GM21717 (cell line): ENCODE measurements at regions not wholly inside any gene's neighbourhood (a gene's known extent, or its start where the extent isn't known, plus 50 kb on each side); places are given as distances from the start of the nearest gene placed in this dataset.

Experiments
- ATAC-seq: cut with Tn5 transposase; IDR thresholded peaks from one replicate; pipeline ENCODE4 v1.9.1; 2021; ENCODE audit warnings: mild to moderate bottlenecking, moderate library complexity; ENCODE audit not compliant: unreplicated experiment

DNA sequence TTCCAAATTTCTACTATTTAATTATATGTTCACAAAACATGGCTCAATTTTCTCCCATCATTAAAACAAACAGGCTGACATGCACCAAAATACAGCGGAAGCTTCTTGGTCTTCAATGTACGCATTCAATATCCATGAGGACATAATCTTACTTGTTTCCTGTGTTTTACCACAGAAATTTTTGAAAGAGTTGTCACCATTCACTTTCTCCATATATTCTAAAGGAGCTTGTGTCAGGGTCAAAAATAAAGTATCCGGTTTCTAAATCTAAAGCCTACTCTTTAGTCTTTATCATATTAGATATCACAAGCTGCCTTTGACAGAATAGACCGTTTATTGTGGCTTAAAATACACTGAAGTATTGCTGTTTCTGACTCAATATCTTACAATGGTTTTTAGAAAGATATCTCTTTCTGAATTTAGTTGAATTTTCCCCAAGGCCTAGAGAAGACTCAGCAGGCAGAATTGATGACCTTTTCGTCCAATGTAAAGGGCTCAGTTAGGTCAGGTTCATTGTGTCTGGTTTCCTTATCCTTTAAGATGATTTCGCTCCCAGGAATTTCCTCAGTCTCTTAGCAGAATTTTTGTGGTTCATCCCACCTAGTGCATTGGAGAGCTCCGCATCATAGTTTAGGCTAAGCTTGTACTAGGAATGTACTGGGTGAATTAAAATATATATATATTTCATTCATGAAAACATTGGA is 717.2 kb downstream of the NCAM2 start:
- ATAC-seq: no peak

DNA sequence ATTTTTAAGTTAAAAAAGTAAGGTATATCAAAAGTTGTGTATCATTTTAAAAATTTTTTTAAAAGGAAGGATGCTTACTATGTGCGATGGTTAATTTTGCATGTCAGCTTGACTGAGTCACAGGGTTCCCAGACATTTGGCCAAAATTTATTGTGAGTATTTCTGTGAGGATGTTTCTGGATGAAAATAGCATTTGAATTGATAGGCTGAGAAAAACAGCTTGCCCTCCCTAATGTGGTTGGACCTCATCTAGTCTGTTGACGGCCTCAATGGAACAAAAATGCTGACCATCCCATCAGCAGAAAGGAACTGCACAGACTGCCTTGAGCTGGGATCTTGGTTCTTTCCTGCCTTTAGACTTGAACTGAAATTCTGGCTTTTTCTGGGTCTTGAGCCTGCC is 724.5 kb downstream of the NCAM2 start:
- no peak for ATAC-seq

DNA sequence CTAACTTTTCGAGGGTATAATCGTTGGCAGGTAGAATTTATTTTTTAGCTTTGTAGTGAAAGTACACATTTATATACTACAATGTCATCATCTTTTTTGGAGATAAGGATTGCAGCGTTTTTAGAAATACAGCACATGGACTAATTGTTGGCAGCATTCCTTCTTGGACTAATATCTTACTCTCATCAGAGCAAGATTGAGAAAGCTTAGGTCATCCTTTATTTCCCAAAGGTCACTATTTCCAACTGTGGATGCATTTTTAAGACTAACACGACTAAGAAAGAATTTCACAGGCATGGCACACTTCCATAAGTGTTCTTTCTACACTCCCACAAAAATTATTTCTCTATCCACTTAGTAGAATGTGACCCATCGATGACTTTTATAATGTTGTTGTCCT is 732.3 kb downstream of the NCAM2 start:
- no peak for ATAC-seq

DNA sequence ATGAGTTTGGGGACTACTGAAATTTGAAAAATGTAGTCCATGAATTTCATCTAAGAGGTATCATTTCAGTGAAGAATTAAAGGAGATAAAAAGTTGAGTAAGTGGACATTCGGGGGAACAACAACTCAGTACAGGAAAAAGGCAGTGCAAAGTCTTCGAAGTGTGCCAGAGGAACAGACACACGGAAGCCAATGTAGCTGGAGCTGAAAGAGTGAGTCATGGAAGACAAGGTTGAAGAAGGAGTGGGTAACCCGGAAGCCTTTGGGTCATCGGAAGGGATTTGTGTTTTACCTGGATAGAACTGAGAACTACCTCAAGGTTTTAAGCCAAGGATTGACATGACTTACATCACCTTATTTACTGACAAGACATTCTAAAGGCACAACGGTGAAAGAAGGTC is 733.4 kb downstream of the NCAM2 start:
- ATAC-seq: no peak

DNA sequence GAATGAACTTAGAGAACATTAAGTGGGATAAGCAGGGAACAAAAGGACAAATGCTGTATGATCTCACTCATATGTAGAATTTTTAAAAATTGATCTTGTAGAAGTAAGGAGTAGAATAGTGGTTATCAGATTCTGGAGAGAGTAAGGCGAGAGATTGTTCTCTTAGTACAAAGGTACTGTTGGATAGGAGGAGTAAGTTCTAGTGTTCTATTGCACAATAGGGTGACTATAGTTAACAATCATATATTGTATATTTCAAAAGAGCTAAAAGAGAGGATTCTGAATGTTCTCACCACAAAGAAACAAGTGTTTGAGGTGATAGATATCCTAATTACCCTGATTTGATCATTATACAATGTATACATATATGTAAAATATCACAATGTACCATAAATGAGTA is 735.9 kb downstream of the NCAM2 start:
- ATAC-seq: no peak

DNA sequence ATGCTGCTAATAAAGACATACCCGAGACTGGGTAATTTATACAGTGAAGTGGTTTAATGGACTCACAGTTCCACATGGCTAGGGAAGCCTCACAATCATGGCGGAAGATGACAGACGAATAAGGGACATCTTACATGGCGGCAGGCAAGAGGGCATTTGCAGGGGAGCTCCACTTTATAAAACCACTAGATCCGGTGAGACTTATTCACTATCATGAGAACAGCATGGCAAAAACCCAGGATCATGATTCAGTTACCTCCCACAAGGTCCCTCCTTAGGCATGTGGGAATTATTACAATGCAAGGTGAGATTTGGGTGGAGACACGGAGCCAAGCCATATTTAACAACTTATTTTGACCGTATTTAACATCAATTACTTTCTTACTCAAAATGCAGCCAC is 739.0 kb downstream of the NCAM2 start:
- ATAC-seq: no peak

DNA sequence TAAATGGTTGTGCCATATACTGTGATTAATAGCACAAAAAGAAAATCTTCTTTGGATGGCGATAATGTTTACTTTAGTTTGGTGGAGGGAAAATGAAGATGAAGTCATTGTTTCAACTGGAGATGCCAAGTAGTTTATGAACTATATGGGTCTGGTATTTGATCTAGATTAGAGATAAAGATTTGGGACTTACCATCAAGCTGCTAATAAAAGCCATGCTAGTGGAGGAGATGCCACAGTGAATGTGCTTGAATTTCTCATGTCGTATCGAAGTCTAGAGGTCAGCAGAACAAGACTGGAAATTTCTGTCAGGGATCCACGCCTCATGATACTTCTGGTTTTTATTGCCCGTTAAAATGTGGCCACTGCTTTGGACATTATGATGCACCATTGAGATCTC is 742.0 kb downstream of the NCAM2 start:
- ATAC-seq: no peak

DNA sequence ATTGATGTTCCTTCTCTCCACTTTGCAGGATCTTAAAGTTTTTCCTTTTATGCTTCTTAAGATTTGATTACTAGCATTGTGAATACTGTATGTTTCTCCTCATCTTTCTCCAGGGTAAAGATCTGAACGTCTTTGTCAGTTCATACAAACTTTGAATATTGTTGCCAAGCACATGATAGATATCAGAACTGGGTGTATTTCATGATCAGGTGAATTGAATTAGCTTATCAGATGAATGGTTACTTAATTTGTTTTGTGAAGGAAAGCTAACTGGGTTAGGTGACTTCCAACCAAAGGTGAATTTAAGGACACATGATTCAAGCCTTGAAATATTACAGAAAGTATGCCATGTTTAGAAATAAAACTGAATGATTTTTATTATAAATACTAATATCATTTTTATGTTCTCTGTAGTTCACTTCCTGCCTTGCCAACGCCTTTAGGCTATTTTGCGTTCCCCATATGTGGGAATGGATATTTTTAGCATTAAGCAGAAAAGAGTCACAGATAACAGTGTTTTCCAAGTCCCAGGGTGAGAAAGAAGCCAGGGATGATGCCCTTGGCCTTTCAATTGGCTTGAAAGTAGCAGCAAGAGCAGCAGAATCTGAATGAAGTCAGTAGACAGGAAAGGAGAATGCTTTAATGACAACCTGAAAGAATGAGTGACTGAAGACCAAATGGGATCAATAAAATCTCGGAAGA is 752.1 kb downstream of the NCAM2 start:
- no peak for ATAC-seq

DNA sequence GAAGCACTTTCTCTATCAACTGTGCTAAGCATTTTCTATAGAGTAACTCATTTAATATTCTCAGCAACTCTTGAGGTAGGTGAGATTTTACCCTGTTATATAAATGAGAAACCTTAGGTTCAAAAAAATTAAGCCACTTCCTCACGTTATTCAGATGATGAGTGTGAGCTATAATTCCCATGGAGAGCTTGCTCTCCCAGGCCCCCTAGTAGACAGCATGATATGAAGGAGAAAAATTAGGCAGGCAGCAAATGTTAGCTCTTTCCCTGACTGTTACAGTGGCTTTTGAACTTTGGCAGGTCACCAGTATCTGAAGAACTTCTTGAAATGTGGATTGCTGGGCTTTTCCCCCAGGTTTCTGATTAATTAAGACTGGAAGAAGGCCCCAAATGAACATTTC is 753.1 kb downstream of the NCAM2 start:
- ATAC-seq: no peak

DNA sequence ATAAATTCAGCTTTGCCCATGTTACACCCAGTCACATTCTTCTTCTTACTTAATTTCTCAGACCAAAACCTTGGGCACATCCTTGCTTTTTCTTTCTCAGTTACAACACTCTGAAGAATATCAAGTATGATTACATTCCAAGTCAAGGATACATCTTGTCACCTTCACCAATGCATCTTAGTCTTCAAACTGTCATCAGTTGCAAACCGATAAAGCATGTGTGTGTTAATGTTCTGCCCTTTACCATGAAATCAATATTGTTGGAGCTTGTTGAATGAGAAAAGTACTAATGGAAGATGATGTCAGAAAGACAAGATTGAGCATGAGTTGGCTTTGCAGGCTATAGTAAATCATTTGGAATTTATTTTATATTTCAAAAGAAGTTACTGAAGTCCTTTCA is 764.6 kb downstream of the NCAM2 start:
- ATAC-seq: no peak

DNA sequence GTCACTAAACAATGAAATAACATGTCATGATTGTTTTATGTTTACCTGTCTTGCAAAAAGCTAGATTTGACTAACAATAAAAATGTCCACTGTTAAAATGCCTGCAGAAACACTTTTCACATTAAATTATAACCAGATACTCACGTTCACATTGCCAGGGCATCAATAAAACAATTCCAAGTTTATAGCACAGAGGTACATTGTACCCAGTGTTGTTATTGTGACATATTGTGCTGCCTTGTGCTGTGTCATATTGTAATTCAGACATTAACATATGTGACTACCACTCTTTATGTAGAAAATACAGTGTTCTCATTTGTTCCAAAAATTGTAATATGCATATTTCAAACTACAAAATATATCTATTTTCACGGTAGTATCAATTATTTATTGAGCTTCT is 766.1 kb downstream of the NCAM2 start:
- no peak for ATAC-seq

DNA sequence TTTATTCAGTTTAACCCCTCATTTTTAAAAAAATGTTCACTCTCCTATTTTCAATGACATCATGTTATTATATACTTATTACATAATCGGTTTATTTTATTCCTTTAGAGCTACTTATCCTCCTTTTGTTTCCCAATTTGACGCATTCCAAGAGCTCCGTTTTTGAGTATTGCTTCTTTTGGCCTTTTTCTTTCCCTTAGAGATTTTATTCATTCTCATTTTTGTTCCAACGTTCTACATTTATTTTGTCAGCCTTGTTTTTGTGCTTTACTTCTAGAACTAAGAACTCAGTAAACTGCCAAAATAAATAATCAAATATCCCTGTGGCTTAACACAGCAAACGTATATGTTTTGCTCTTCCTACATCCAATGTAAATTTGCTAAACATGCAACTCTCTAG is 769.1 kb downstream of the NCAM2 start:
- no peak for ATAC-seq

DNA sequence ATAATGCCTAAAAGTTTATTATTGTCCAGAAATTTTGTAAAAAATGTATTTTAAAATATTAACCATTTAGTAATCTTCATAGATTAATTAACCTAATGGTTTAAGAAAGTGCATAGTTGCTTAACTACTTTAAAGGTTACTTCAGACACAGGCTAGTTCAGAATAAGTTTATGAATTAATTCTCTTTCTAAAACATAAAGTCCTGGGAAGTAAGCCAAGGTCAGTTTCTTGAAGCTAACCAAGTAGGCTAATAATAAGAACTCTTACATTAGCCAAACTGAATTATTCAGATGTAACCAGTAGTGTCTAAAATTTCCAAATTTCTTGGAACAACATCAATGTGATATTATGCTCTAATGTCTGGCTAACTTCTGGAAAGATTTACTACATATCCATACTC is 790.4 kb downstream of the NCAM2 start:
- no peak for ATAC-seq

DNA sequence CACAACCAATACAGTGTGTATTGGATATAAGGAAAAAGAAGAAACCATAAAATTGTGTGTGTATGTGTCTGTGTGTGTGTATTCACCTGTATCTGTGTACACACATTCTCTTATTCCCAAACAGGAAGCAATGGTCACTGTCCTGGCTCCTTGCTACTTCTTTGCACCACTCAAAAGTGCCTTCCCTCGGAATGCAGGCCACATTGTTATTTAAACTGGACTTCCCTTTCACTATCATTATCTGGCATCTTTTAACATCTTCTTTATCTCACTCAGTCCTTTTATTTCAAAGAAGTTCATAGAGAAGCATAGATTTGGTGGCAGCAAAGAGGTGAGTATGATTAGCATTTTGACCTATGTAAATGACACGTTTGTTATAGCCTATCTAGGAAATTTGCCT is 803.7 kb downstream of the NCAM2 start:
- no peak for ATAC-seq

DNA sequence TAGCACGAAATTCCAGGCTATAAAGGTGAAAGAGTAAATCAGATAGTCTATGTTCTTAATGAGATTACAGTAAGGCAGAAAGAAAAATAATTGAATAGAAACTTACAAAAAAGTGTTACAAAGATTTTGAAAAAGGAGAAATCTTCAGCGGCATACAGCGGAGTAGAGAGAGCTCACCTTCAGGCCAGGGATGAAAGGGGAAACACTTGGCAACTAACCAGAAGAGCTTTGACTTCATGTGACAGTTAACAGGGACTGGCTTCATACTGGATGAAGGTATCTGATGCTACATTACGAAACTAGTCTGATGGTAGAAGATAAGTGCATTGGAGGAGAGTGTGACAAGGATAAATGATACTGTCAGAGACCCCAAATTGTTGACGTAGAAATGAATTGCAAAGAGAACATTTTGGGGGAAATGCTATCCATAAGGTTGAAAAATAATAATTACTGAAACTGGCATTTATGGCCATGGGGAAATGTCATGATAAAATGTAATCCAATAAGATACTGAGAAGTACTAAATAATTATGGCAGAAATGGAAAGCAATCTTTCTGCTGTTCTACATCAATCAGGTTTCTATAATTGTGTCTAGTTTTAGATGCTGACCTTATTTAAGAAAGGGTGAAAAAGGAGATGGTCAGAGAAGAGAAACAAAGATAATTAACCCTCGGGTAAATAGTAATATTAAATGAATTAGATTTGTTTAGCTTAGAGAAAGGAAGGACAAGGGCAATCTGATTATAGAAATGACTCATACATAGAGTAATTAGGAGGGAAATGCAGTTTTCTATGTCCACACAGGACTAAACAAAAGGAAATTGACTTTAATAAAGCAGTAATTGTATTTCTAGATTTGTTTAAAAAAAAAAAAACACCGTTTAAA is 808.7 kb downstream of the NCAM2 start:
- ATAC-seq: no peak

DNA sequence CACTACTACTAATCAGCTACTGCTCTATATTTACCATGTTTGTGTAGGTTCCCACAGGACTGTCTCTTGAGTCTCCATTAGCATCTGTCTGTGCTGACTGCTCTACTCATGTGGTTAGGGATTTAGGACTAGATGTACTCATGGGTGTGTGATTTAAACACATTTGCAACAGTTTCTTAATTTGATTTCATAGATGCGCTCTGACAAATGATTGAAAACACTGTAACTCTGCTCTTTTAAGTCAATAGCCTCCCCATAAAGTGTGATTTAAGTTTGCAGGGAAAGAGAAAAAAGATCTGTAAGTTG is 809.3 kb downstream of the NCAM2 start:
- ATAC-seq: no peak

DNA sequence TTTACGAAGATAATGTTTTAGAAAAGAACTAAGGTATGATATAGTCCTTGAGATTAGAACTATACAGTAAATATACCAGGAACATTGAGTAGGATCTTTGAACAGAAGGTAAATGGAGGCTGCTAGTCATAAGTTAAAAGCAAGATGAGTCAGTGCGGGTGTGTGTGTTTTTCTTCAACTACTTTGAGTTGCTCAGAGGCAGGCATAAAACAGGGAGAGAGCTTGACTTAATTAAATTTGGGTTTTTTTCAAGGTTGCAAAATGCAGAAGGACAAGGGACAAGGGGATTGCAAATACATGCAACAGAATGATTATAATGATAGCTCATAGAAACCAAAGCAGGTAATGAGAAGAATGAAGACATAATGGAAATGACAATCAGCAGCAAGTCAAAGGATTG is 815.1 kb downstream of the NCAM2 start:
- no peak for ATAC-seq

DNA sequence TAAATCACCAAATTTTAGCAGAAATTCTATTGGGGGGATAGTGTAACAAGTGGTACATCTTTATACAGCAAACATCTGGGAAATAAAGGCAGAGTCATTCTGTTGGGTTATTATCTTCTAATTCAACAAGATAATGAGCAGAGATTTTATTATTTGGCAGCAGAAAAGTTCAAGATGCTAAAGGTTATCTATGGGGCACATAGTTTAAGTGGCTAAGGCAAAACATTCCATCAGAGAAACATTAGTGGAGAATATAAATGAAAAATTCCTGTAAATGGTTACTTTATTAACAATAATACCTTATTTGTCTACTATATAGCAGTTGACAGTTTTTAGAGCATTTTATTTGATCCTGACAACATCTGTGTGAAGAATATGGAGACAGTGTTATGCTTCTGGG is 815.7 kb downstream of the NCAM2 start:
- no peak for ATAC-seq

DNA sequence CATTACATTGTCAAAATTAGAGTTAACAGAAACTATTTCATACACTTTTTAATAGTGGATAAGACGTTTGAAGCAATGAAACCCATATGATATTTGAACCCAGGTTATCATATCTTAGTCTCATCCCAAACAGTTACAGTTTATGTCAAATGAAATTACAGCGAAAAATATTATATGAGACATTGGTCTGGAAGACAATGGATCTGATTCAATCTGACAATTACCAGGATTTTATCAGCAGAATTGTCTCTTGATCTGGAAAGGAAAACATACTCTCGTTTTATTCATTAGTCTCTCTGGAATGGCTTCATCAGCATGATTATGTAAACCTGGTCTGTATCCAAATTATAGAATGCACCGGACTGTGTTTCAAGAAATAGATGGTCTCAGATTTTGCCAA is 818.6 kb downstream of the NCAM2 start:
- ATAC-seq: no peak

DNA sequence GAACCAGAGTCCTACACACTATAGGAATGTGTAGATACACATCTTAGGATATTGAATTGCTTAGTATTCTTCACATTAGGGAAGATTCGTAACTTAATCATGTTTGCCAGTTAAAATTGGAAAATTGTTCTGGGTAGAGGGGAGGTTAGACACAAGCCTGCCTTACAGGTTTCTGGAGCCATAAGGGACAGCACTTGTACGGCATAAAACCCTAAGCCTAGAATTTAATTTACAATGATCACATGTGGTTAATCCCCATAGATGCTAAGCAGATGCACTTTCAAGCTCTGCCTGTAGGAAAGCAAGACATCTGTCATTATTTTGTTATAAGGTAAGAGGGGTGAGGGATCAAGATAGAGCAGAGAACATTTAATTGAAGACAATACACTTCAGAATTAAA is 820.7 kb downstream of the NCAM2 start:
- no peak for ATAC-seq

DNA sequence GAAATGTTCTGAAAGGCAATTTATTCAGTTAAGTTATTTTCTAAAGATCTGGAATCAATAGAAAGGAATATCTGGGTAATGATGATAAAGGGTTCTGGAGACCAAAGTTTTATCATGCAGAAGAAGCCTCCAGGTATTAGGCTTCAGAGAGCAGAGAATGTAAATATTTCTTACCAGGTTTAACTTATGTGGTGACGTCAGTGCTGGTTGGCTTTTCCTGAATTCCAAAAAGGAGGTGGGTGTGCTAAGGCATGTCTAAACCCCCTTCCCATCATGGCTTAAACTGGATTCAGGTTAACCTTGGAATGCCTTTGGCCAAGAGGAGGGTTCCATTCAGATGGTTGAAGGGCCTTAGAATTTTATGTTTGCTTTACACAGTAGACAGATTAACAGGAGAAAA is 829.9 kb downstream of the NCAM2 start:
- ATAC-seq: no peak

DNA sequence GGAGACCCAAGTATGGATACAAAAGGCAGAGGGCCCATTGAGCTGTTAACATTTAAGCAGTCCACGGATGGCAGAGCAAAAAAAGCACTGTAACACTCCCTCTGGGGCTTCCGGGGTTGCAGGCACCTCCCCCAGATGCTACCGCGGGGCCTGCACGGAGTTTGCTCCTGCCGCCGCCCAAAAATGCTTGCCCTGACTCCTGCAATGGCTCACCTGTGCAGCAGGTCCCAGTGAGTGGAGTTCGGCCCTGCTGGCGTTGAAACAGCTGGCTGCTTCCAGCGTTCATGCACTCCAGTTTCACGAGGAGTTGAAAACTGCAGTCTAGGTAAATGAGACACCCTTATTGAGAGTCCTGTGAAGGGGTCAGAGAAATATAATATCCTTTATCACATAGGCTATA is 832.8 kb downstream of the NCAM2 start:
- no peak for ATAC-seq
